Left lung (tissue), 4 donors: ENCODE measurements at regions not wholly inside any gene's neighbourhood (a gene's known extent, or its start where the extent isn't known, plus 50 kb on each side); places are given as distances from the start of the nearest gene placed in this dataset.
"Not testable (repeated sequence)": the region's sequence is repeated elsewhere in the genome, so short reads cannot be mapped to it uniquely, and the experiment has no call there.

Experiments used
- ATAC-seq: fragments of 200-7000 bp; cut with Tn5 transposase; one replicate; pipeline ENCODE4 v1.9.1; 2020; ENCODE audit warnings: moderate library complexity
- DNase-seq, 4 donors: peaks; one replicate each; pipeline ENCODE4 v3.0.0-alpha.2; 2013 to 2020
- H3K27ac ChIP-seq, 2 donors: fragments of 200-600 bp; sonication (generic) in 1 of 2; one replicate each; pipeline versions ENCODE4 v1.5.0 to v1.8.0; 2020 to 2021
- H3K27me3 ChIP-seq, 2 donors: fragments of 200-600 bp; sonication (generic) in 1 of 2; one replicate each; pipeline versions ENCODE4 v1.5.0 to v1.8.0; 2020 to 2021
- H3K36me3 ChIP-seq, 2 donors: fragments of 200-600 bp; sonication (generic) in 1 of 2; one replicate each; pipeline versions ENCODE4 v1.5.0 to v1.8.0; 2020 to 2021
- H3K4me1 ChIP-seq, 2 donors: fragments of 200-600 bp; one replicate each; pipeline ENCODE4 v1.8.0; 2021
- H3K4me3 ChIP-seq, 2 donors: fragments of 200-600 bp; sonication (generic) in 1 of 2; one replicate each; pipeline versions ENCODE4 v1.5.0 to v1.8.0; 2020 to 2021; ENCODE audit warnings: mild to moderate bottlenecking in 1 of 2
- H3K9me3 ChIP-seq, 2 donors: fragments of 200-600 bp; sonication (generic) in 1 of 2; one replicate each; pipeline versions ENCODE4 v1.5.0 to v1.8.0; 2020 to 2021
- intact Hi-C, 2 donors: fragments of 100-400 bp; cut with DNase I; formaldehyde crosslinking; loops; one replicate each; pipeline versions ENCODE4 v1.11.2 to v1.14.2; 2022
- TF ChIP-seq, protein P1 (sequence below), 2 donors: fragments of 200-600 bp; sonication (generic) in 1 of 2; IDR thresholded peaks; one replicate each; pipeline versions ENCODE4 v1.5.0 to v1.8.0; 2021; ENCODE audit warnings: antibody characterized with exemption in 2 of 2
- donor health status: DM: no; HTN: yes; CAD: no.
- donor health status: DM: no; HTN: no; CAD: no.

DNA sequence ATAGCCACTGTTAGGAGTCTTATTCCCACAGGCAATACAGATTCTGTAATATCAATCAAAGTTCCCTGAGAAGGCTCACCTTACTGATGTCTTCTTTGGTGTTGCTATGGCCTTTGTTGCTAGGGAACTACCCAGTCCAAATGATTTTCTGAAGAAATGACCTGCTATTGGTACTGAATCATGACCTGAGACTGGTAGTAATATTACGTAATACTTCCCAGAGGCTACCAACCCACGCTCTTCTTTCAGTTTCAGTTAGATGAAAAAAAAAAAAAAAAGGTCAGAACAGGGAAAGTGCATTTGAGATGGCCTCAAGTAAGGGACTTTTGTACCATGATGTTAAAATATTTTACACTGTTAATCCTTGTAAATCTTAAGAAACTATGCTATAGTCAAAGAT, 1092.5 kb upstream of the EPHA6 start:
- Histone ChIP-seq H3K36me3 (no peaks in the 10 kb centered on the region), H3K4me3 (no peak overlapping the region), H3K27ac (no peak overlapping the region), H3K27me3 (no peaks in the 10 kb centered on the region), H3K9me3 (no peaks in the 10 kb centered on the region), H3K4me1 (no peaks in the 10 kb centered on the region)
- intact Hi-C loops = no loop called here
- ATAC-seq (no peak), DNase-seq (no peak)
- TF ChIP-seq, protein P1, sequence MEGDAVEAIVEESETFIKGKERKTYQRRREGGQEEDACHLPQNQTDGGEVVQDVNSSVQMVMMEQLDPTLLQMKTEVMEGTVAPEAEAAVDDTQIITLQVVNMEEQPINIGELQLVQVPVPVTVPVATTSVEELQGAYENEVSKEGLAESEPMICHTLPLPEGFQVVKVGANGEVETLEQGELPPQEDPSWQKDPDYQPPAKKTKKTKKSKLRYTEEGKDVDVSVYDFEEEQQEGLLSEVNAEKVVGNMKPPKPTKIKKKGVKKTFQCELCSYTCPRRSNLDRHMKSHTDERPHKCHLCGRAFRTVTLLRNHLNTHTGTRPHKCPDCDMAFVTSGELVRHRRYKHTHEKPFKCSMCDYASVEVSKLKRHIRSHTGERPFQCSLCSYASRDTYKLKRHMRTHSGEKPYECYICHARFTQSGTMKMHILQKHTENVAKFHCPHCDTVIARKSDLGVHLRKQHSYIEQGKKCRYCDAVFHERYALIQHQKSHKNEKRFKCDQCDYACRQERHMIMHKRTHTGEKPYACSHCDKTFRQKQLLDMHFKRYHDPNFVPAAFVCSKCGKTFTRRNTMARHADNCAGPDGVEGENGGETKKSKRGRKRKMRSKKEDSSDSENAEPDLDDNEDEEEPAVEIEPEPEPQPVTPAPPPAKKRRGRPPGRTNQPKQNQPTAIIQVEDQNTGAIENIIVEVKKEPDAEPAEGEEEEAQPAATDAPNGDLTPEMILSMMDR (IDR thresholded peaks at IDR 0.05) = no peak

DNA sequence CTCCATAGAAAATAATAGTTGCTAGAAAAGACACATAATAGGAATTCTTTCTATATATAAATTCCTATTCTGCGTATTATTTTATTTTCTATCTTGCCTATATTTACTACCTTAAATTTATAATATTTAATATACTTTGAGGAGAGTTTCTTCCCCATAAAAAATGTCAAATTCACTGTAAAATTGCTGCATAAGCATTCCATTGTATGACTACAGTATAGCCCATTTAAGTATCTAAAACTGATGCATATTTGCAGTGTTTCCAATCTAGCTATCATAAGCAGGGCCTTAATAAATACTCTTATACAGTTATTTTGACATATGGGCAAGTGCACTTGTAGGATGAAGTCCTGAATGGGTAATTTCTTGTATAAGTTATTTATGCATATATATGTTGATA, 1088.6 kb upstream of the EPHA6 start:
- Histone ChIP-seq H3K27me3 (no peaks in the 10 kb centered on the region), H3K36me3 (no peaks in the 10 kb centered on the region), H3K27ac (no peak overlapping the region), H3K9me3 (no peaks in the 10 kb centered on the region), H3K4me3 (no peak overlapping the region), H3K4me1 (no peaks in the 10 kb centered on the region)
- DNase-seq = no peak
- intact Hi-C loops = no loop called here
- ATAC-seq = no peak
- TF ChIP-seq, protein P1 (IDR thresholded peaks at IDR 0.05) = no peak

DNA sequence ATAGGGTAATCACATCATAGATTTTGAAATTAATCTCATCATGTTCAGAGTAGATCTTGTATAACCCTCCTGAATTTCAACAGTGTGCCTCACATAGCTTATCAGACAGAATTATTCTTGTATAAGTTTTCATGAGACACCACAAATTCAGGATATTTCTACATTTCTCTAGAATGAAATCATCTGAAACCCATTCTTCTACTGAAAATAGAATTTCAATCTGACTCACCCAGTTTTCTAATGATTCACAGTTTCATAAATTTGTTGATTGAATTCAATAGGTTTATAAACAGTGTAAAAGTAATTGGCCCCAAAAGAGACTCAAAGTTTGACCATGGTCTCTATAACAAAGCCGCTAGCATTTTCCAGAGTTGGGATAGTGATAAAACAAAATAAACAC, 1082.6 kb upstream of the EPHA6 start:
- Histone ChIP-seq H3K36me3 (no peaks in the 10 kb centered on the region), H3K9me3 (no peaks in the 10 kb centered on the region), H3K27me3 (no peaks in the 10 kb centered on the region), H3K27ac (no peak overlapping the region), H3K4me3 (no peak overlapping the region), H3K4me1 (no peaks in the 10 kb centered on the region)
- no peak for ATAC-seq
- DNase-seq = no peak
- intact Hi-C loops = no loop called here
- TF ChIP-seq, protein P1 (IDR thresholded peaks at IDR 0.05) = no peak

DNA sequence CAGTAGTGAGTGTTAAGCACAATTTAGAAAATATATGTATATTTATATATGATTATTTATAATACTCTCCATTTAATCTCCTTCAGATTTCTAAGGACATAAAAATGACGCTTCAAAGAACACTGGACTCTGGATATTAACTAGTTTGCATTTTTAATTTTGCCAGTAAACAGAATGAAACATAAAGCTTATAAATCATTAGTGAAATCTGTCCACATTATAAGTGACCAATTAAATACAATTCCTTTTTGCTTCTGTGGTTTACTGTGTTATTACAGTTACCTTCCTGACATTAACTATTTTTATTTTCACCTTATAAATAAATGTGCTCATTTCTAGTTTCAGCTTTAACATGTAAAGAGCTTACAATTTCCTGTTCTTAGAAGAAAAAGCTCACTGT, 1081.1 kb upstream of the EPHA6 start:
- Histone ChIP-seq H3K36me3 (no peaks in the 10 kb centered on the region), H3K27me3 (no peaks in the 10 kb centered on the region), H3K27ac (no peak overlapping the region), H3K4me1 (no peaks in the 10 kb centered on the region), H3K9me3 (no peaks in the 10 kb centered on the region), H3K4me3 (no peak overlapping the region)
- no peak for DNase-seq
- TF ChIP-seq, protein P1 (IDR thresholded peaks at IDR 0.05) = no peak
- no peak for ATAC-seq
- intact Hi-C loops = no loop called here

DNA sequence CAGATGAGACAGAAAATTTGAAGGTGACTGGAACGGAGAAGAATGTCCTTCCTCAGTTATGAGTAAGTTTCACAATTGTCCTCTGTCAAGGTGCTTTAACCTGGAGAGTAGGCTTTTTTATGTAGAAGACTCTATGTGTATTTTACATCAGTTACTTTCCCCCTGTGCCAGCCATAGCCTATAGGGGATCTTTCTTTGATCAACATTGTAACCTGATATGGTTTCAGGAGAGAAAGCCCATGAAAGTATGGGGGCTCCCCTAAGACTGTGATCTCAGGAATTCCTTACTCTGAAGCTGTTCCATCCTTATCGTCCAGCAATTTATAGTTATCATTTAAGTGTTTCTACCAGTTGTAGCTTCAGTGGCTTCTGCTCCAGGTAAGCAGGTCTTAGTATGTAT, 1076.3 kb upstream of the EPHA6 start:
- peaks cover 0 to 3% of the 10 kb centered on the region in 2 donors for H3K9me3 ChIP-seq
- ATAC-seq = no peak
- H3K27ac ChIP-seq = no peak overlapping the region
- no peaks in the 10 kb centered on the region for H3K27me3 ChIP-seq
- intact Hi-C loops = no loop called here
- no peak overlapping the region for H3K4me3 ChIP-seq
- DNase-seq = no peak
- TF ChIP-seq, protein P1 (IDR thresholded peaks at IDR 0.05) = no peak
- H3K36me3 ChIP-seq = no peaks in the 10 kb centered on the region
- H3K4me1 ChIP-seq = no peaks in the 10 kb centered on the region

DNA sequence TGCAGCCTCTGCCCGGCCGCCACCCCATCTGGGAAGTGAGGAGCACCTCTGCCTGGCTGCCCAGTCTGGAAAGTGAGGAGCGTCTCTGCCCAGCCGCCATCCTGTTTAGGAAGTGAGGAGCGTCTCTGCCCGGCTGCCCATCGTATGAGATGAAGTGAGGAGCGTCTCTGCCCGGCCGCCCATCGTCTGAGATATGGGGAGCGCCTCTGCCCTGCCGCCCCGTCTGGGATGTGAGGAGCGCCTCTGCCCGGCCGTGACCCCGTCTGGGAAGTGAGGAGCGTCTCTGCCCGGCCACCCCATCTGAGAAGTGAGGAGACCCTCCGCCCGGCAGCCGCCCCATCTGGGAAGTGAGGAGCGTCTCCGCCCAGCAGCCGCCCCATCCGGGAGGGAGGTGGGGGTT, 1069.5 kb upstream of the EPHA6 start:
- H3K27me3 ChIP-seq, H3K4me3 ChIP-seq, H3K9me3 ChIP-seq, DNase-seq, H3K4me1 ChIP-seq, intact Hi-C loops, H3K27ac ChIP-seq, ATAC-seq, H3K36me3 ChIP-seq: not testable (repeated sequence)
